Natural killer cell (primary cell): ENCODE measurements at regions not wholly inside any gene's neighbourhood (a gene's known extent, or its start where the extent isn't known, plus 50 kb on each side); places are given as distances from the start of the nearest gene placed in this dataset.

Experiments
- ATAC-seq, 3 donors: fragments of 150-1000 bp in 2 of 3; fragments of 200-7000 bp in 1 of 3; cut with Tn5 transposase; 1 replicate in 1 of 3; 2 replicates in 2 of 3; pipeline ENCODE4 v1.10.0; 2021; ENCODE audit warnings: mild to moderate bottlenecking in 2 of 3, moderate library complexity in 2 of 3
- DNase-seq, 2 donors: peaks; one replicate each; pipeline versions ENCODE4 v3.0.0 to v3.0.0-alpha.2; 2013 to 2021; ENCODE audit warnings: mixed read lengths in 1 of 2
- H3K27ac ChIP-seq: one replicate; pipeline ENCODE4 v1.5.1; 2013; ENCODE audit warnings: mild to moderate bottlenecking, low read length
- H3K27me3 ChIP-seq: one replicate; pipeline ENCODE4 v1.6.1; 2013; ENCODE audit warnings: low read length; ENCODE audit not compliant: control insufficient read depth, insufficient read depth
- H3K36me3 ChIP-seq: one replicate; pipeline ENCODE4 v1.6.1; 2013; ENCODE audit warnings: low read length; ENCODE audit not compliant: control insufficient read depth, insufficient read depth
- H3K4me1 ChIP-seq: one replicate; pipeline ENCODE4 v1.6.1; 2013; ENCODE audit warnings: low read length; ENCODE audit not compliant: control insufficient read depth, insufficient read depth
- H3K4me3 ChIP-seq: one replicate; pipeline ENCODE4 v1.5.1; 2013; ENCODE audit warnings: low read length
- H3K9me3 ChIP-seq: one replicate; pipeline ENCODE4 v1.6.1; 2013; ENCODE audit warnings: low read length; ENCODE audit not compliant: control insufficient read depth, insufficient read depth
- H3K27ac Mint-ChIP-seq, 2 donors: one replicate each; pipeline ENCODE4 v1.8.0; 2022; ENCODE audit warnings: mild to moderate bottlenecking in 2 of 2, mixed read lengths in 2 of 2, moderate library complexity in 1 of 2
- H3K27me3 Mint-ChIP-seq, 2 donors: one replicate each; pipeline ENCODE4 v1.8.0; 2022; ENCODE audit warnings: low read depth in 2 of 2, mixed read lengths in 2 of 2
- H3K36me3 Mint-ChIP-seq: one replicate; pipeline ENCODE4 v1.8.0; 2022; ENCODE audit warnings: mixed read lengths
- H3K4me1 Mint-ChIP-seq, 2 donors: one replicate each; pipeline ENCODE4 v1.8.0; 2022; ENCODE audit warnings: mixed read lengths in 2 of 2
- H3K4me3 Mint-ChIP-seq: one replicate; pipeline ENCODE4 v1.8.0; 2022; ENCODE audit warnings: mild to moderate bottlenecking, moderate library complexity, mixed read lengths
- H3K9me3 Mint-ChIP-seq, 2 donors: one replicate each; pipeline ENCODE4 v1.8.0; 2022; ENCODE audit warnings: mixed read lengths in 2 of 2
- WGBS: methylation state at CpG from one replicate; pipeline ENCODE4 v1.1.7; 2013; ENCODE audit warnings: missing lambda C conversion rate; ENCODE audit not compliant: insufficient coverage; 5-methylcytosine and 5-hydroxymethylcytosine counted together
- intact Hi-C: fragments of 100-400 bp; cut with micrococcal nuclease; formaldehyde crosslinking; loops from one replicate; pipeline ENCODE4 v1.14.2; 2022
- TF ChIP-seq, protein P1 (sequence below): fragments of 200-600 bp; IDR thresholded peaks from one replicate; pipeline ENCODE4 v1.8.0; 2022; ENCODE audit warnings: antibody characterized with exemption

DNA sequence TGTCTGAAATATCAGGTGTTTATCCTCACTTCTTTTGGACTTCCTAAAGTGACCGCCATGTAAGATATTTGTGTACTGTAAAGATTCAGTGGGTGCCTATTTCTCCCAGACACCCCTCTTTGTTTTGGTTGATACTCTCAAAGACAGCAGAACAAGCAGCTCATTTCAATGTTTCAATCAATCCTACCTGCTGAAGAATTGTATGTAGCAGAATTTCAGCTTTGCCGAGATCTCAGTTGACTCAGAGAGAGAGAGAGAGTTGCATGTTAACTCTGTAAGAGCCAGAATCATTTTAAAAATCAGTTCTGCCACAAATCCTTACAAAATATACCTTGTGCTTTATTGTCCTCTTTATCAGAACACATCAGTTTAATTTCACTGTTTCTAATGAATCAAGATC is 987.3 kb downstream of the ADGRL2 start:
- ATAC-seq, result no peak
- H3K4me1 Mint-ChIP-seq, result no peaks in the 10 kb centered on the region
- WGBS, result 92% methylated on average over 2 of the region's 2 CpGs
- intact Hi-C loops, result no loop called here
- TF ChIP-seq, protein P1, sequence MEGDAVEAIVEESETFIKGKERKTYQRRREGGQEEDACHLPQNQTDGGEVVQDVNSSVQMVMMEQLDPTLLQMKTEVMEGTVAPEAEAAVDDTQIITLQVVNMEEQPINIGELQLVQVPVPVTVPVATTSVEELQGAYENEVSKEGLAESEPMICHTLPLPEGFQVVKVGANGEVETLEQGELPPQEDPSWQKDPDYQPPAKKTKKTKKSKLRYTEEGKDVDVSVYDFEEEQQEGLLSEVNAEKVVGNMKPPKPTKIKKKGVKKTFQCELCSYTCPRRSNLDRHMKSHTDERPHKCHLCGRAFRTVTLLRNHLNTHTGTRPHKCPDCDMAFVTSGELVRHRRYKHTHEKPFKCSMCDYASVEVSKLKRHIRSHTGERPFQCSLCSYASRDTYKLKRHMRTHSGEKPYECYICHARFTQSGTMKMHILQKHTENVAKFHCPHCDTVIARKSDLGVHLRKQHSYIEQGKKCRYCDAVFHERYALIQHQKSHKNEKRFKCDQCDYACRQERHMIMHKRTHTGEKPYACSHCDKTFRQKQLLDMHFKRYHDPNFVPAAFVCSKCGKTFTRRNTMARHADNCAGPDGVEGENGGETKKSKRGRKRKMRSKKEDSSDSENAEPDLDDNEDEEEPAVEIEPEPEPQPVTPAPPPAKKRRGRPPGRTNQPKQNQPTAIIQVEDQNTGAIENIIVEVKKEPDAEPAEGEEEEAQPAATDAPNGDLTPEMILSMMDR, result no peak
- no peaks in the 10 kb centered on the region for H3K4me1 ChIP-seq
- H3K36me3 Mint-ChIP-seq, result no peaks in the 10 kb centered on the region
- H3K27me3 ChIP-seq, result no peaks in the 10 kb centered on the region
- no peak overlapping the region for H3K4me3 Mint-ChIP-seq
- H3K27me3 Mint-ChIP-seq, result no peaks in the 10 kb centered on the region
- no peaks in the 10 kb centered on the region for H3K9me3 ChIP-seq
- H3K36me3 ChIP-seq, result no peaks in the 10 kb centered on the region
- DNase-seq, result no peak
- no peak overlapping the region for H3K27ac ChIP-seq
- H3K9me3 Mint-ChIP-seq, result peaks cover 3 to 9% of the 10 kb centered on the region in 2 donors
- no peak overlapping the region for H3K4me3 ChIP-seq
- no peak overlapping the region for H3K27ac Mint-ChIP-seq

DNA sequence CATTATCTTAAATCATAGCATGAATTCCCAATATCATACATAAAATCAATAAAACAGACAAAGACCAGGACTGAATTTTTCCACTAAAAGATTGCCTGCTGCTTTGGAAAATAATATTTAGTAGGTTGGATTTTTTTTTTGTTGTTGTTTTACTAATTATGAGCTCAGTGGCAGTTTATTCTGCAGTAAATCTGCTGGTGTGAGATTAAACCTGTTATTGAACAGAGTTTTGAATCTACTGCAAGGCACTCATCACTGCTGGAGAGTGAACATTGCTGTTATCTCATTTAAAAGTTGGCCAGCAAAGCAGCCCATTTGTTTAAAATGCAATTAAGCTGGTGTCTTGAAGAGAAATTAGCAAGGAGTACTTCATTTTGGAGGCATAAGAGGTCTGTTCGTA is 986.1 kb downstream of the ADGRL2 start:
- WGBS, result 95% methylated on average over 1 of the region's 1 CpG
- TF ChIP-seq, protein P1, result no peak

DNA sequence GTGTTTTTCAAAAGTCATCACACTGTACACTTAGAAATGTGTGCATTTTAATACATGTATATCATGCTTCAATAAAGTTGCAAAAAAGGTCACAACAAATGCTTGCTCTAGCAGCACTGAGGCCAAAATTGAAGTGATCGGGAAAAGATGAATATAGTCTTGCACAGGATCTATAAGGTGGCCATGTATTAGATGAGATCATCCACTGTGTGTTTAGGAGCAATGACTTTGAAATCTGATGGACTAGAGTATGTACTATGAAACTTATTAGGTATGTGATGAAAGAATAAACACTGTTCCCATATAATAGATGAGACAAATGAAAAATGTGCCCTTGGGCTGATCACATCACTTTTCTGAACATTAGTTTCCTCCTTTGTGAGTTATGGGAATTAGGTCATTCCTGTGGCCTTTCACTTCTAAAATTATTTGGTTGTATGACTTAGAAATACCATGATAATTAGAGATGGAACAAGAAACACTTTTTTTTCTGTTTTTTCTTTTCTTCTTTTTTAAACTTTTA is 984.6 kb downstream of the ADGRL2 start:
- no peak overlapping the region for H3K4me3 Mint-ChIP-seq
- no peaks in the 10 kb centered on the region for H3K27me3 ChIP-seq
- H3K36me3 Mint-ChIP-seq, result no peaks in the 10 kb centered on the region
- no peaks in the 10 kb centered on the region for H3K4me1 Mint-ChIP-seq
- H3K27ac Mint-ChIP-seq, result no peak overlapping the region
- DNase-seq (no peak), ATAC-seq (no peak)
- H3K9me3 Mint-ChIP-seq, result peaks cover 3 to 10% of the 10 kb centered on the region in 2 donors
- no peaks in the 10 kb centered on the region for H3K27me3 Mint-ChIP-seq
- TF ChIP-seq, protein P1, result no peak
- H3K4me3 ChIP-seq, result no peak overlapping the region
- 95% methylated on average over 1 of the region's 1 CpG for WGBS
- intact Hi-C loops, result no loop called here
- H3K27ac ChIP-seq, result no peak overlapping the region
- H3K36me3 ChIP-seq, result no peaks in the 10 kb centered on the region
- no peaks in the 10 kb centered on the region for H3K4me1 ChIP-seq
- H3K9me3 ChIP-seq, result peaks cover 4% of the 10 kb centered on the region

More for the DNA sequence above, 986.1 kb downstream of the ADGRL2 start:
- DNase-seq (no peak), ATAC-seq (no peak)
- H3K4me3 ChIP-seq, result no peak overlapping the region
- no peaks in the 10 kb centered on the region for H3K36me3 Mint-ChIP-seq
- no peaks in the 10 kb centered on the region for H3K36me3 ChIP-seq
- H3K27ac Mint-ChIP-seq, result no peak overlapping the region
- peaks cover 4% of the 10 kb centered on the region for H3K9me3 ChIP-seq
- H3K4me1 ChIP-seq, result no peaks in the 10 kb centered on the region
- no peaks in the 10 kb centered on the region for H3K27me3 ChIP-seq
- intact Hi-C loops, result no loop called here
- H3K9me3 Mint-ChIP-seq, result peaks cover 1 to 11% of the 10 kb centered on the region in 2 donors
- H3K27ac ChIP-seq, result no peak overlapping the region
- no peaks in the 10 kb centered on the region for H3K4me1 Mint-ChIP-seq
- H3K4me3 Mint-ChIP-seq, result no peak overlapping the region
- no peaks in the 10 kb centered on the region for H3K27me3 Mint-ChIP-seq

DNA sequence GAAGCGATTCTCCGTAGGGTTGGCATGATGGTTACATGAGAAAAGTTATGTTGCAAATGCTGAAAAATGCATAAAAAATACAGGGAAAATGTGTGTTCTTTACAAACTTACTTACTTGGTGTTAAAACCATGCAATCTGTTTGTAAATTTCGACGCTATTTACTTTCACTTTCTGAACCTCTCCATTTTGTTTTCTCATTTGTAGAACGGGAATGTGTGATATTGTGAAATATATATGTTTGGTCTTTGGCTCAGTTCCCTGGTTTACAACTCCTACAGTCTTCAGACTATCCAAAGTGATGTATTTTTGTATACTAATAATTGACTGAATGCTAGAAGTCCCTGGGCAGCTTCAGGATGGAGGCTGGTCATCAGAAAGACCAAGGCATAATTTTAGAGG is 982.3 kb downstream of the ADGRL2 start:
- Mint-ChIP-seq H3K27ac (no peak overlapping the region), H3K4me3 (no peak overlapping the region), H3K9me3 (peaks cover 4 to 8% of the 10 kb centered on the region in 2 donors), H3K27me3 (no peaks in the 10 kb centered on the region), H3K36me3 (no peaks in the 10 kb centered on the region), H3K4me1 (no peaks in the 10 kb centered on the region)
- Histone ChIP-seq H3K27ac (no peak overlapping the region), H3K9me3 (peaks cover 4% of the 10 kb centered on the region), H3K4me1 (no peaks in the 10 kb centered on the region), H3K4me3 (no peak overlapping the region), H3K36me3 (no peaks in the 10 kb centered on the region), H3K27me3 (no peaks in the 10 kb centered on the region)
- DNase-seq (no peak), ATAC-seq (no peak)
- TF ChIP-seq, protein P1, result no peak
- WGBS, result 100% methylated on average over 2 of the region's 5 CpGs
- intact Hi-C loops, result no loop called here
